GM21723 (cell line): ENCODE measurements at regions not wholly inside any gene's neighbourhood (a gene's known extent, or its start where the extent isn't known, plus 50 kb on each side); places are given as distances from the start of the nearest gene placed in this dataset.

Source experiments
- ATAC-seq: cut with Tn5 transposase; IDR thresholded peaks from one replicate; pipeline ENCODE4 v1.9.1; 2021; ENCODE audit warnings: mild to moderate bottlenecking, moderate library complexity; ENCODE audit not compliant: unreplicated experiment

- ATAC-seq: no peak
Observed at GRCh38 chr18:45413180-45413836, 202.0 kb upstream of the SLC14A2 start.

DNA sequence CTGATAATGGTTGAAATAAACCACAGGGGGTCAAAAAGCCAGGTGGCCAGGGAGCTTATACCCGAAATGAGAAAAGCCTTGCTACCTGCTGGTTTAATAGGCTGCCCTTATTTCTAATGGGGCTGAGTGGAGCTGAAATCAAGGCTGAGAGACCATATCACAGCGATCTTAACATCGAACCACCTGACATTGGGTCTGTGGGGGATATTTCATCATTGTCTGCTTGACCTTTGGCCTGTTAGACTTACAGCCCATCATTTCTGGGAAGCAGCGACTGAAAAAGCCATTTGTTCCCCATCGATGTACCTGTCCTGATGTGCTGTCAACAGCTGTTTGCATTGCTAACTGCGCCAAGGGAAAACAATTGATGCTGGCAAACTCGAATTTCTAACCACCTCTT lies 199.7 kb upstream of the SLC14A2 start:
- no peak for ATAC-seq

GRCh38 chr18:45416168-45416567 lies 199.1 kb upstream of the SLC14A2 start:
- no peak for ATAC-seq

DNA sequence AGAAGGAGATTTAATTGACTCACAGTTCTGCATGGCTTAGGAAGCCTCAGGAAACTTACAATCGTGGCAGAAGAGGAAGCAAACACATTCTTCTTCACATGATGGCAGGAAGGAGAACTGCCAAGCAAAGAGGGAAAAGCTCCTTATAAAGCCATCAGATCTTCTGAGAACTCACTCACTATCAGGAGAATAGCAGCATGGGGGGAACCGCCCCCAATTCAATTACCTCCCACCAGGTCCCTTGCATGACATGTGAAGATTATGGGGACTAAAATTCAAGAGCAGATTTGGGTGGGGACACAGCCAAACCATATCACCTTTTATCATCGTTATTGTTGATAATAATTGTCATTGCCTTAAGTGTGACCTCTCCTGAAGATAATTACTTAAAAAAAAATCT lies 197.9 kb upstream of the SLC14A2 start:
- ATAC-seq: no peak

DNA sequence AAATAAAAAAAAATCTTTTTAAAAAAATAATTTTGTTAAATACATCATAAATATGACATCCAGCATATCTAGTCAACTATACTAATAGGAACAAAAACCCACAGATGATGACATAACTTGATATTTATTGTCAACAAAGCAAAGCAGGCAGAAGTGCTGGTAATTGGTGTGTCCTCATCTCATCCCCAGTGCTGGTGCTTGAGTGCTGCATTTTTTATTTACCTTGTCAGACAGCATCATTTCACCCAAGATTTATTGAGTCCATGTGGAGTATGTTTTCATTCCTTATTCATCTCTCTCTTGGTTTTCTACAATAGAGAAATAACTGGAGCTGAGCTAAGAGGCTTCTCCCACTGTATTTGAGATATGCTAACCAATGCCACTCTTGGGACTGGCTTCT lies 191.6 kb upstream of the SLC14A2 start:
- no peak for ATAC-seq

GRCh38 chr18:45430041-45430440 lies 185.2 kb upstream of the SLC14A2 start:
- ATAC-seq: no peak

GRCh38 chr18:45435810-45436209 lies 179.5 kb upstream of the SLC14A2 start:
- ATAC-seq: no peak

DNA sequence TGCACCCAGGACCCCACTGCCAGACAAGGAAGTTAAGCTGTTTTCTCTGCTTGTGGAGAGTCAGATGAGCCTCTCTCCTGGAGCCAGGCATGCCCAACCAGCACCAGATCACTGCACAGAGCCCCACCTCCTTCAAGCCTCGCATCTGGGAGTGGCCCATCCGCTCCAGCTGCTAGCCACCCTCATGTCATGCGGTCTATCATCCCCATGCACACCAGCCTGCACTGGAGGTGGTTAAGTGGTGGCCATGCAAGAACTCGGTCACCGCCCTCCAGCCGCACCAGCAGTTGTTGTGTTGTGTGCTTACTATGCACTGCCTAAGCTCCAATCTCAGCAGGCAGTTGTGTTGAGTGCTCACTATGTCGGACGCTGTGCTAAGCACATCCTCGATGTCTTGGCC lies 177.9 kb upstream of the SLC14A2 start:
- ATAC-seq: no peak

DNA sequence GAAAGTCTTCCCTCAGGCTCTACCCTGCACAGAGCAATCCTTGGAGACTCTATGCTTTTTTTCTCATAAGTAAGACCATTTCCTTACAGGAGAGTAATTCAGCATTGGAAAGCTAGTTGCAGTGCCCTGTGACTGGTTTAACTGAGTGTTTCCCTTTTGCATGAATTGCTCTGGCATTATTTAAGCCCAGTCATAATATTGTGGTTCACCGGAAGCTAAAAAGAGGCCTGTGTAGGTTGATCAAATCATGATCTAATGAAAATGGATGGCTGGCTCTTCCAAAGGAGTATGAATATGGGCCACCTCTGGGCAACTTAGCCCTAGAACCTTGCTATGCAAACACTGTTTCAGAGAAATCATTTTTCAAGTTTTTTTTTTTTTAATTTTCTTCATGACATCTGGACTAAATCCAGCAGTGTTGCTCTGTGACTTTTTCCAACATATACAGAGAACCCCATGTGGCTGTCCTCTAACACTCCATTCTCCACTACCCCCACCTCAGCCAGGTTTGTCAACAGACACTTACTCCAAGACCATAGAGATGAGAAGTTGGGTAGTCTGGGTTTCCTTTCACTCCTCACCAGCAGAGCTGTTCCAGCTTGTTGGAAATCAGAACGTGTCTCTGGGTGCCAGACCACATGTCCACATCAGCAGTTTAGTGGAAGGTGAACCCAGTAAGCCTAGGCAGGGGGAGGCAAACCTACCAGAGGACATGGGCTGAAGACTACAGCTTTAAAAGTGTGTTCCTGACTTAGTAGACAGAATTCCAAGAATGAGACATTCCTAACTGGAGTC lies 175.2 kb upstream of the SLC14A2 start:
- ATAC-seq: no peak

GRCh38 chr18:45441110-45441847 lies 174.0 kb upstream of the SLC14A2 start:
- ATAC-seq: no peak

- ATAC-seq: no peak
Observed at GRCh38 chr18:45444040-45444439, 171.2 kb upstream of the SLC14A2 start.

DNA sequence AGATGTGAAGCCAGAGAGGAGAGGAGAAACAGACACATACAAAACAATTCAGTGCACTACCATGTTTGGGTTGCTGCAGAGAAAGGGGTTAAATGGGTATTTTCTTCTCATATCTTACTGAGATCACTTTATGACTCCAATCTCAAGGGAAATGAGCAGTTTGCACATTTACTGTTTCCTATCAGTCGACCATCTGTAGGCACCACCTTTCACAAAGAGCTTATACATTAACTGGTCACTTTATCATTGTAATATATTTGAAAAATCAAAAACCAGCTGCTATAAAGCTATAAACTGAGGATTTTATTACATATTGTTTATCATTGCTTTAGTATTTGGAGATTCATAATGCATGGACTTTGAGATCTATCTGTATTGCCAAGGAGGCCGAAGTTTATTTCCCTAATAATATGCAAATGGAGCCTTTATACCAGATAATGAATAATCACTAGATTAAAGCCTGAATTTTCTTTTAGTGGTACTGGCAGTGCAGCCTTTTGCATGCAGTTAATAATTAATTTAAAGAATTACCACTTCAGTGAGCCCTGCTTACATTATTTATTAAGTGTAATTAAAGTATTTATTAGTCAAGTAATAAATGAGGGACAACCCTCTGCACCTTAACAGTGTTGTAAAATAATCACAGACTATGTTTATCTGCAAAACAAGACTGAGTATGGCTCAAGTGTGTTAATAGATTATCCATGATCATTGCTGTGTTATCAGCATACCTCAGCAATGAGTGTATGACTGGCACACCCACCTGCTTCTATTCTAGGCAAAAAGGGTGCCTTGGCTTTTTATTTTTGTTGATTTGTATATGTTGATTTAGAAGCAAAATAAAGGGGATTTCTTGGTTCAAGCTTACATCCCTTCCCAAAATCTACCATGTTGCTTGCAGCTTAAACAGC lies 167.7 kb upstream of the SLC14A2 start:
- ATAC-seq: no peak

DNA sequence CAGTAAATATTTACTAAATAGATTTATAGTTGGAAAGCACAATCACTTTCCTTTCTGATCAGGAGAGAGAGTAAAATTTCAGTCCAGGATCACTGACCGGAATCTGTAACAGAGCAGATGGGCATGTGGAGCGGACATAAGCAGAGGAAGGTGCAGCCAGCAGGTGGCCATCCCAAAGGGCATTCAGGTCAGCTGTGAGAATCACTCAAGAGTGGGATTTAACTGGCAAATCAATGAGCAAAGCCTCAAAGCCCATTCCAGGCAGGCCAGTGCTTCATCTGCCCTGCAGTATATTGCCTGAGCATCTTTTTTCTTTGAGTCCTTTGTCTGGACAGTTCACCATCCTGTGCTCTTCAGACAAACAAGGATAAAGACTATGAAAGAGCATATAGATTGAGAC lies 166.4 kb upstream of the SLC14A2 start:
- no peak for ATAC-seq

DNA sequence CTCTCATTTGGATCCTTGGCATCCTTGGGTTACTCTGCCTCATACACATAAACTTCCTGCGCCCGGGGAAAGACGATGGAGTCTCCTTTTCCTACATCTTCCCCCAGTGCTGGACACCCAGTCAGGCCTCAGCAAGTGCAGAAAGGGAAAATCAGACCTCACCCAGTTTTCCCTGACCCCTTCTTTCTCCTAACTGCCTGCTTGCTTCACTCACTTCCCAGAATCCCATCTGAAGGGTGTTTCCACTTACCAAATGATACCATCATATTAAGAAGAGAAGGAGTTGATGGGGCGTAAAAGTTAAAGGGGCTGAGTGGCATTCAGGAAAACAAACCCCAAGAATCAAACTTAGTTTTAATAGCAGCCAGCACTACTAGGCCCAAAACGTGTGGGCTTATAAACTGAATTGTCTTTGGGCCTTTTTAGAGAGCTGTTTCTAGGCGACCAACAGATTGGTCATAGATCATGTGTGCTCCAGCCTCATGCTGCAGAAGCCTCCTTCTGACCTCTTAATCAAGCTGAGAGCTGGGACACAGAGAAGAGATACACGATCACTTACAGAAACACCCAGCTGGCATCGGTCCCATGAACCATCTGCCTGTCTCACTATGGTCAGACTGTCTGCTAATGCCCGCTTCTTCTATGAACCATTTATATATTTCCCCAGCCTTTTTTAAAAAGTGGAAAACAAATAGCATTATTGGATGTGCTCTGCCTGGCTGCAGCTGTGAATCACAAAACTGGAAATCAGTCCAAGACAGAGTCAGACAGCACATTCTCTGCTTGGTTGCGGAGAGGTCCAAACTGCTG lies 165.7 kb upstream of the SLC14A2 start:
- ATAC-seq: no peak

GRCh38 chr18:45456090-45457021 lies 158.9 kb upstream of the SLC14A2 start:
- ATAC-seq: peak; percentile 91

DNA sequence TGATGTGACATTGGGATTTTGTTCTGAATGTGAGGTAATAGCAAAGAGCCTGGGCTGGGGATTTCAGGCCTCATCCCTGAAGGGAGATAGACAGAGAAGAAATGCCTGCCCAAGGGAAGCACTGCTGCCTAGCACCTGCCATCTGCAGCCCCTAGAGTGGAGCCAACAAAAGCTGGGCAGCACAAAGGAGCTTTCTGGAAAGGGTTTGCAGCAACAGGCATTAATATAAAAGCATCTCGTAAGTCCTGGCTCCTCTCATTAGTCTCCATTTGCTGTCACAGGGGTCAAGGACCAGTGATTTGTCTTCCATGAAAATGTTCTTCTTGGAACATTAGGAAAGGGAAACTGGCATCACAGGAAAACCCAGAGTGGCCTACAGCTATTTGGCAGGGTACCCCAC lies 157.2 kb upstream of the SLC14A2 start:
- ATAC-seq: no peak

DNA sequence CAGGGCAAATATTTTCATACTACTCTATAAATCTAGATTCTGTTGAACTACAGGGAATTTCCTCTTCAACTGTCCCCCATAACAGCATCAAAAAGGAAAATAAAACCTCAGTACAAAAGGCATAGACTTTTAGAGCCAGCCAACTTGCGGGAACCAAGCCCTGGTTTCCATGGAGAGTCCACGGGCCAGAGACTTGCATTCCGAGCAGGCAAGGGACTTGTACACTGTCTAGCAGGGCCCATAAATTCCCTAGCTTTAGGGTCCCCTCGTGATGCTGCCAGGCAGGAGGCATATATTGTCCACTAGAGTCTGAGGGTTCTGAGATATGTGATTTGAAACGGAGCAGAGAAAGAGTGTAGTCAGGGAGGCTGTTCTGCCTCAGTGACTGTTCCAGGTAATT lies 153.1 kb upstream of the SLC14A2 start:
- ATAC-seq: no peak

GRCh38 chr18:45463451-45463850 lies 151.8 kb upstream of the SLC14A2 start:
- ATAC-seq: no peak

GRCh38 chr18:45464619-45465018 lies 150.7 kb upstream of the SLC14A2 start:
- ATAC-seq: no peak
